Heart right ventricle (tissue), 16 donors: ENCODE measurements at regions not wholly inside any gene's neighbourhood (a gene's known extent, or its start where the extent isn't known, plus 50 kb on each side); places are given as distances from the start of the nearest gene placed in this dataset.

Source experiments
- ATAC-seq, 8 donors: fragments of 200-7000 bp; cut with Tn5 transposase; one replicate each; pipeline ENCODE4 v1.9.1; 2020; ENCODE audit warnings: mild to moderate bottlenecking in 8 of 8, moderate library complexity in 8 of 8, moderate number of reproducible peaks in 1 of 8
- DNase-seq, 2 donors: peaks; one replicate each; pipeline ENCODE4 v3.0.0-alpha.2; 2020
- H3K27ac ChIP-seq, 10 donors: fragments of 200-600 bp; sonication (generic) in 2 of 10; one replicate each; pipeline versions ENCODE4 v1.5.0 to v1.8.0; 2020 to 2022; ENCODE audit warnings: mild to moderate bottlenecking in 3 of 10
- H3K27me3 ChIP-seq, 7 donors: fragments of 200-600 bp; one replicate each; pipeline ENCODE4 v1.8.0; 2021 to 2022; ENCODE audit warnings: mild to moderate bottlenecking in 2 of 7
- H3K36me3 ChIP-seq, 9 donors: fragments of 200-600 bp; sonication (generic) in 1 of 9; one replicate each; pipeline versions ENCODE4 v1.5.0 to v1.8.0; 2020 to 2022; ENCODE audit warnings: mild to moderate bottlenecking in 2 of 9
- H3K4me1 ChIP-seq, 9 donors: fragments of 200-600 bp; sonication (generic) in 1 of 9; one replicate each; pipeline versions ENCODE4 v1.5.0 to v1.8.0; 2020 to 2022; ENCODE audit warnings: mild to moderate bottlenecking in 4 of 9
- H3K4me3 ChIP-seq, 10 donors: fragments of 200-600 bp; sonication (generic) in 2 of 10; one replicate each; pipeline versions ENCODE4 v1.5.0 to v1.8.0; 2020 to 2022; ENCODE audit warnings: mild to moderate bottlenecking in 7 of 10, moderate library complexity in 2 of 10
- H3K9me3 ChIP-seq, 11 donors: fragments of 200-600 bp in 10 of 11; sonication (generic) in 2 of 11; one replicate each; pipeline versions ENCODE4 v1.5.0 to v1.8.0; 2013 to 2022; ENCODE audit warnings: mild to moderate bottlenecking in 2 of 11, control low read depth in 1 of 11, moderate library complexity in 1 of 11
- CTCF ChIP-seq, 9 donors: fragments of 200-600 bp; sonication (generic) in 2 of 9; IDR thresholded peaks; one replicate each; pipeline versions ENCODE4 v1.5.0 to v1.8.0; 2021 to 2022; ENCODE audit warnings: antibody characterized with exemption in 9 of 9, mild to moderate bottlenecking in 5 of 9, moderate library complexity in 1 of 9
- WGBS, 2 donors: extraction: QIAGEN DNeasy Blood & Tissue Kit; methylation state at CpG; one replicate each; pipeline ENCODE4 v1.1.7; 2013; ENCODE audit warnings: inconsistent platforms in 1 of 2; 5-methylcytosine and 5-hydroxymethylcytosine counted together
- intact Hi-C, 10 donors: fragments of 100-400 bp; cut with DNase I; formaldehyde crosslinking; loops; one replicate each; pipeline versions ENCODE4 v1.11.1 to v1.14.2; 2022
- donor health status: Arrhythmogenic right ventricular cardiomyopathy.
- donor health status: ischemic (EF 13 %, LVEDD 7.1; RV severe dilation, severe dysfunction).
- donor health status: healthy with polysubstance abuse.
- donor health status: DM: no; HTN: yes; CAD: no.
- donor health status: DM: no; HTN: no; CAD: no.
- donor health status: ischemic (EF 25% LVEDD 6.9; RV normal size, moderate dysfunction).
- donor health status: ischemic (EF 25% LVEDD 5.7; RV mildly dilated, moderate dysfunction).
- donor health status: healthy.
- donor health status: DM: yes; HTN: yes; CAD: no.
- donor health status: Ischemic cardiomyopathy.
- donor health status: ischemic (EF 35%, LVEDD 5.7; RV mildly dilated, moderate dysfunction).
- donor health status: nonischemic (EF 11% LVEDD 7.7; RV severe dilation, severe dysfunction).
- donor health status: DM: yes; HTN: yes; CAD: no.
- donor health status: PGD.
- donor health status: ischemic (EF 29% LVEDD 5.4; RV normal size, mild dysfunction).
- donor health status: nonischemic (EF 23%, LVEDD 6.1; RV moderate dilation, normal function).

GRCh38 chr6:55651015-55651414, 72.0 kb upstream of the HMGCLL1 start:
- 76 to 80% methylated on average over 3 of the region's 3 CpGs for WGBS, 2 donors
- H3K9me3 ChIP-seq, result peaks cover 0 to 10% (median 0%) of the 10 kb centered on the region in 11 donors
- H3K36me3 ChIP-seq, result no peaks in the 10 kb centered on the region
- ATAC-seq, result no peak
- no peaks in the 10 kb centered on the region for H3K27me3 ChIP-seq
- intact Hi-C loops, result no loop called here
- TF ChIP-seq CTCF (IDR thresholded peaks at IDR 0.05), result no peak
- no peaks in the 10 kb centered on the region for H3K4me1 ChIP-seq
- H3K27ac ChIP-seq, result no peak overlapping the region
- H3K4me3 ChIP-seq, result no peak overlapping the region
- DNase-seq, result no peak

DNA sequence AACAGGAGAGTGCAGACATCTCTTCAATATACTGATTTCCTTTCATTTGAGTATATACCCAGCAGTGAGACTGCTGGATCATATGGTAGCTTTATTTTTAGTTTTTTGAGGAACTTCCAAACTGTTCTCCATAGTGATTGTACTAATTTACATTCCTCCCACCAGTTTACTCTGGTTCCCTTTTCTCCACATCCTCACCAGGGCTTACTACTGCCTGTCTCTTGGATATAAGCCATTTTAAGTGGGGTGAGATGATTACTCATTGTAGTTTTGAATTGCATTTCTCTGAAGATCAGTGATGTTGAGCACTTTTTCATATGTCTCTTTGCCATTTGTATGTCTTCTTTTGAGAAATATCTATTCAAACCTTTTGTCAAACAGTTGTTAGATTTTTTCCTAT, 64.9 kb upstream of the HMGCLL1 start:
- H3K4me3 ChIP-seq, result no peak overlapping the region
- H3K9me3 ChIP-seq, result peaks cover 0 to 56% (median 8%) of the 10 kb centered on the region in 11 donors
- no peaks in the 10 kb centered on the region for H3K27me3 ChIP-seq
- ATAC-seq (no peak), DNase-seq (no peak)
- no peak for TF ChIP-seq CTCF (IDR thresholded peaks at IDR 0.05)
- H3K27ac ChIP-seq, result no peak overlapping the region
- intact Hi-C loops, result no loop called here
- H3K36me3 ChIP-seq, result no peaks in the 10 kb centered on the region
- H3K4me1 ChIP-seq, result no peaks in the 10 kb centered on the region

GRCh38 chr6:55642366-55642765, 63.4 kb upstream of the HMGCLL1 start:
- Histone ChIP-seq H3K36me3 (no peaks in the 10 kb centered on the region), H3K27ac (no peak overlapping the region), H3K4me1 (no peaks in the 10 kb centered on the region), H3K4me3 (no peak overlapping the region), H3K9me3 (peaks cover 0 to 56% (median 8%) of the 10 kb centered on the region in 11 donors), H3K27me3 (no peaks in the 10 kb centered on the region)
- DNase-seq (no peak), ATAC-seq (no peak)
- WGBS, 2 donors, result 92 to 99% methylated on average over 2 of the region's 2 CpGs
- TF ChIP-seq CTCF (IDR thresholded peaks at IDR 0.05), result no peak
- intact Hi-C loops, result no loop called here

GRCh38 chr6:55636406-55637102, 57.6 kb upstream of the HMGCLL1 start:
- H3K9me3 ChIP-seq, result peaks cover 0 to 15% (median 0%) of the 10 kb centered on the region in 11 donors
- no peaks in the 10 kb centered on the region for H3K27me3 ChIP-seq
- H3K4me1 ChIP-seq, result no peaks in the 10 kb centered on the region
- no peak for ATAC-seq
- H3K27ac ChIP-seq, result no peak overlapping the region
- no peak for DNase-seq
- no peak overlapping the region for H3K4me3 ChIP-seq
- TF ChIP-seq CTCF (IDR thresholded peaks at IDR 0.05), result no peak
- H3K36me3 ChIP-seq, result no peaks in the 10 kb centered on the region
- intact Hi-C loops, result loop anchor here in 1 of 10 donors (1.0 kb wide), 1 partner anchor 13 kb away; no protein-coding TSS in a partner anchor
- 64 to 71% methylated on average over 2 of the region's 2 CpGs for WGBS, 2 donors
